ENCODE measurements at regions not wholly inside any gene's neighbourhood (a gene's known extent, or its start where the extent isn't known, plus 50 kb on each side); places are given as distances from the start of the nearest gene placed in this dataset.

DNA sequence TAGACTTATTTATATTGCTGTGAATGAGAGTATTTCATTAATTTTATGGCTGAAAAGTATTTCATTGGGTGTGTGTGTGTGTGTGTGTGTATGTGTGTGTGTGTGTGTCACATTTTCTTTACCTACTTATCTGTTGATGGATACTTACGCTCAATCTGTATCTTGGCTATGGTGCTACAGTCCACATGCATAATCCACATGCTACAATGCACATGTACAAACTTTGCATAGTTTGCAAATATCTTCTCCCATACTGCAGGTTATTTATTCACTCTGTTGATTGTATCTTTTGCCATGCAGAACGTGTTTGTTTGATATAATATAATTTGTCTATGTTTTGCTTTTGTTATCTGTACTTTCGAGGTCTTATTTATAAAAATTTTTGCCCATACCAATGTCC, 167.8 kb downstream of the RAB28 start:
- no peak for DNase-seq

DNA sequence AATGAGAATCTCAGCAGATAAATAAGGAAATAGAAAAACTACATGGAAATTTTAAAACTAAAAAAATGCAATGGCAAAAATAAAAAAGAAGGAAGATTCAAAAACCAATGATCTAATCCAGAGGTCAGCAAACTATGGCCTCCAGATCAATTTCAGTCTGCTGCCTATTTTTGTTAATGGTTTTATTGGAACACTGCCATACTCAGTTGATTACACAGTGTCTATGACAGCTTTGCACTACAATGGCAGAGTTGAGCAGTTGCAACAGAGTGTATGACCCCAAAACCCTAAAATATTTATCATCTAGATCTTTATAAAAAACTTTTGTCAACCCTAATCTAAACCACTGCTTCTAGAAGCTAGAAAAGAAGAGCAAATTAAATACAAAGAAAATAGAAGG, 170.3 kb downstream of the RAB28 start:
- no peak for DNase-seq

DNA sequence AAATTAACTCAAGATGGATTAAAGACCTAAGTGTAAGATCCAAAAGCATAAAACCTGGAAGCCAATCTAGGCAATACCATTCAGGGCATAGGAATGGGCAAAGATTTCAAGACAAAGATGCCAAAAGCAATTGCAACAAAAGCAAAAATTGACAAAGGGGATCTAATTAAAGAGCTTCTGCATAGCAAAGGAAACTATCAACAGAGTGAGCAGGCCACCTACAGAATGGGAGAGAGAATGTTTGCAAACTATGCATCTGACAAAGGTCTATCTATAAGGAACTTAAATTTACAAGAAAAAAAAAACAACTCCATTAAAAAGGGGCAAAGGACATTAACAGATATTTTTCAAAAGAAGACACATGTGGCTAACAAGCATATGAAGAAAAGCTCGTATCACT, 171.9 kb downstream of the RAB28 start:
- DNase-seq, result no peak

DNA sequence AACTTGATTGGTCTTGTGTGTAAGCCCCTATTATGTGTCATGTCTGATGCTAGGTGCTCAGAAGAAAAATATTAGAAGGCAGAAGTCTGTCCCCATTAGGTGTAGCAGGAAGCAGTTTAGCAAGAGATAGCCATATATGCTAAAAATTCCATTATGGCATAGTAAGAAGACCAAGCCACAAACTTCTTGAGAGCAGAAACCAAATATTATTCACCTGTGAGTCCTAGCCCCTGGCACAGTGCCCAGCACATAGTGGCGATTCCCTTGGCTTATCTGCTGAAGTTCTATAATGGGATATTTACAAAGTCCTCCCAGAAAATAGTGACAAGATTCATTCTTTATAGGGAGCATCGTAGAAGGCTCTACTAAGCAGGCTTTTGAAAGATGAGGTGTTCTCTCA, 174.4 kb downstream of the RAB28 start:
- no peak for DNase-seq

DNA sequence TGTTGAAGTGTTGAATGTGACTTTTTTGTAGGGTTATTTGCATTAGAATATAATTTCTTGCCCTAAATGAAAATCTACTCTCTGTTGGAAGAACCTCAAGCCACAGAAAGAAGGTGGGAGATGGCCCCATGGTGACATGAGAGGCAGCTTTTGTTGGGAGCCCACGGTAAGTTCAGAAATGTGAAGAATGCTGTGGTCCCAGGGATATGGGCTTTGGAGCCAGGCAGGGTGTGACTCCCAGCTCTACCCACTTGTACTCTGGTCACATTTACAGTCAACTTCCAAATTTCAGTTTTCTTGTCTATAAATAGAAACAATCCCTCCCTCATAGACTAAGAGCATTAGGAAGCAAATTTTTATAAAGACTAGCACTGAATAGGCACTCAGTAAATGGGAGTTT, 177.8 kb downstream of the RAB28 start:
- no peak for DNase-seq

DNA sequence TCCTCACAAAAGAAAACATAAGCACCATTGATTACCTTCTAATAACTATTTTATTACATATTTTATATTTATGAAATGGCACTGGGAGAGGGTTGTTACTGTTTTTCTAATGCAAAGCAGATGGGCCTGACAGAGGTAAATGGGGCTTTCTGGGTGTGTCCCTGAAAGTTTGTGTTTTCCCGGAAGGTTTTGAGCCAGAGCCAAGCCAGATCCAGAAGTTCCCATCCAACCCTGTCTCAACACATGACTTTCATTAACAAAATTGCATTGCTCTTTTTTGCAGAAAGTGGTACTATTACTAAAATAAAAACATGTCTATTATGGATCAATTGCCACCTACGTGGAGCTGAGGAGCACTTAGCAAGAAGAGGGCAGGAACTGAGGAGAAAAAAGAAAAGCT, 181.3 kb downstream of the RAB28 start:
- no peak for DNase-seq

DNA sequence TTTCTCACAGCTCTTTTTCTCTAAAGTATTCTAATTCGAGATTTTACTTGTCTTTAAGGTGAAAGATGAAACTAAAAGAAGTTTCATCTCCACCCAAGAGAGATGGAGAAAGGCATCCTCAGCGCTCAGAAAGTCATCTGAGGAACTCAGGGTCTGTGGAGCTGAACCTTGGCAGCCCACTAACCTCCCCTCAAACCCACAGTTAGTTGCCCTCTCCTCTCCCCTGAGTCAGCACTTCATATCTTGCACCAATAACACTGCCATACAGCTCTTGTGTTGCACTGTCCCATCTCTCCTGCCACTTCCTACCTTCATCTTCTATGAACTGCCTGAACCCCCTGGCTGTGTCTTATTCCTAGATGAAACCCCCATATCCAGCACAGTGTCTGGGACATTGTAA, 184.8 kb downstream of the RAB28 start:
- no peak for DNase-seq

DNA sequence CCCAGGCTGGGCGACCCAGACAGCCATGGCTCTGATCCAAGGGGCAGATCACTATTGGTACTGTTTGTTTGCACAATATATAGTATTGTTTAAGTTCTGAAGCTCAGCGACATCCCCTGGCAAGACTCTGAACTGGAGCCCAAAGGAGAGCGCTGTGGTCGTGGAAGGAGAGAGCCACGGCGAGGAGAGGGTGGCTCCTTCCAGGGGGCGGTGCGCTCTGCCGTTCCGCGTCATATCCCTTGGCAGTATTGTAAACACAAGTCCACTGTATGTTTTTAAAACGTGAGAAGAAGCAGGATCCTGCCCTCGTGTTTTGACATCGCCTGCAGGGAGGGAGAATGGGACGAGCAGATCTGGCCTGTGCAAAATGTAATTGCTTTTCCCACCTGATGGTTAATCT, 185.5 kb downstream of the RAB28 start:
- no peak for DNase-seq

DNA sequence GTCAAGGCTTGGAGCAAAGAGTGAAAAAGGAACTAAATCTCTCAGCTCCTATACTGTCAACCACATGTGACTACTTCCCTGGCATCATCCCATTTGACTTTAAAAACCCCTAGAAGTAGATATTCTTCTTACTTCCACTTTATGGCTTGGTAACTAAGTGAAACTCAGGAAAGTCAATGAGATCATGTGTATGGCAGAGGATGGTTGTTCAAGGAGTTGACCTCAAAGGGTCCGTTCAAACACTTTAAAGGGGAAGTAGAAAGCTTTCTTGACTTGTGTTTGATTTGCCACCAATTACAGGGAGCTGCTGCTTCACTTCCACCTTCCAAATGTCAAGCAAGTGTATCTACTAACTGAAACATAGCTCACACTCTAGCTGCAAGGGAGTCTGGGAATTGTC, 187.2 kb downstream of the RAB28 start:
- no peak for DNase-seq

DNA sequence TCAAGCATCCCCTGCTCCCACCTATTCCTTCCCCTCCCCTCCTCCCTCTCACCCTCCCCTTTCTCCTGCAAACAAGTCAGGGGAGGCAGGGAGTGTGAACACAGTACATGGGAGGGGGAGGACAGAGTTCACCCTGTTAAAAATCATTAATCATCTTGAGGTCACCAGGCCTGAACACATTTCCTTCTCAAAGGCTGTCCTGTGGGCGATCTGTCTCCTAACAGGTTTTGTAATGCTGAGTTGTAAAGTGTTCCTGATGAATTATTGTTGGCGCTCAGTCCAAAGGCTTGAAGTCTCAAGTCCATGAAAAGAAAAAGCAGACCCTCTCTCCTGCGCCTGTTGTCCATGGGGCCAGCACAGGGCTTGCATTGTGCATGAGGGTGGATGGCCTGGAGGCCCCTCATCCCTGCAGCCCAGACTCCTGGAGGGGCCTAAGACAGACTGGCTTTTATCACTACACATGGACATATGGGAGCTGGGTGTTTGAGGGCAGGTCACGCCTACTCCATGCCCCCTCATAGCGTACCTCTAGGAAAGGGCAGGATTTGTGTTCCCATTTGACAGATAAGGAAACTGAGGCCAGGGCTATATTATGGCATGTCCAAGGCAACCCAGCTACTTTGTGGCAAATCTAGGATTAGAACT, 189.1 kb downstream of the RAB28 start:
- DNase-seq, result no peak

DNA sequence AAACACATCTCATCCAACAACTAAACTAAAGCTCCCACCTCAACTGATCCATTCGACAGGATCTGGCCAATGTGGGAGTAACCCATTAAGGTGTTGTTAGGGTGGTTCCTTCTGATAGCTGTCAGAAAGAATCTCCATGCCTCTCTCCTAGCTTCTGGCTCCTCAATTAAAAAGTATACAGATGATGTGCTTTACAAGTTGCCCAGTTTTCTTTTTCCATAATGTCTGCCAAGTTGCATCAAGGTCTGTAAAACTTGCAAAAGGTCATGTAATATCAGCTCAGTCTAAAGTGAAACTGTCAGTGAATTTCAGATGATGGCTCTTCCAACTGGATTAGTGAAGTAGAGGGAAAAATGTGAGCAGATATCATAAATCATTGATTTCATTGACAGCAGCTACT, 191.8 kb downstream of the RAB28 start:
- no peak for DNase-seq

DNA sequence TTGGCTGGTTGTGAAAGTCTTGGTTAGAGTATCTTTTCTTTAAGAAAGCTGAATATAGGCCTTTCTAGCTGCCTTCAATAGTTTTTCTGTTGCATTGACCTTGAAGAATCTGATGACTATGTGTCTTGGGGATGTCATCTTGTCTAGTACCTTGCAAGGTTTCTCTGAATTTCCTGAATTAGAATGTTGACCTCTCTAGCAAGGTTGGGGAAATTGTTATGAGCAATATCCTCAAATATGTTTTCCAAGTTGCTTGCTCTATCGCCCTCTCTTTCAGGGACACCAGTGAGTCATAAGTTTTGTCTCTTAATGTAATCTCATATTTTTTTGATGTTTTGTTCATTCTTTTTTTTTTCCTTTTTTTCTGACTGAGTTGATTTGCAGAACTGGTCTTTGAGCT, 194.7 kb downstream of the RAB28 start:
- DNase-seq, result no peak

DNA sequence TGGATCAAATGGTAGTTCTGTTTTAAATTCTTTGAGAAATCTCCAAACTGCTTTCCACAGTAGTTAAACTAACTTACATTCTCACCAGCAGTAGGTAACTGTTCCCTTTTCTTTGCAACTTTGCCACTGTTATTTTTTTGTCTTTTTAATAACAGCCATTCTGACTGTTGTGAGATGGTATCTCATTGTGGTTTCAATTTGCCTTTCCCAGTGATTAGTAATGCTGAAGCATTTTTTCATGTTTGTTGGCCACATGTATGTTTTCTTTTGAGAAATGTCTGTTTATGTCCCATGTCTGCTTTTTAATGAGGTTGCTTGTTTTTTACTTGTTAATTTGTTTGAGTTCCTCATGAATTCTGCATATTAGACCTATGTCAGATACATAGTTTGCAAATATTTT, 198.8 kb downstream of the RAB28 start:
- no peak for DNase-seq

DNA sequence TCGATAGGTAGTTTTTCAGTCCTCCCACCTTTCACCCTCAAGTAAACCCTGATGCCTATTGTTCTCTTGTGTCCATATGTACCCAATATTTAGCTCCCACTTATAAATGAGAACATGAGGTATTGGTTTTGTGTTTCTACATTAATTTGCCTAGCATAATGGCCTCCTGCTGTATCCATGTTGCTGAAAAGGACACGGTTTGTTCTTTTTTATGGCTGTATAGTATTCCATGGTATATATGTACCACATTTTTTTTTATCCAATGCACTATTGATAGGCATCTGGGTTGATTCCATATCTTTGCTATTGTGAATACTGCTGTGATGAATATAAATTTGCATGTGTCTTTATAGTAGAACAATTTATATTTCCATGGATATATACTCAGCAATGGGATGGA, 199.2 kb downstream of the RAB28 start:
- DNase-seq, result no peak

DNA sequence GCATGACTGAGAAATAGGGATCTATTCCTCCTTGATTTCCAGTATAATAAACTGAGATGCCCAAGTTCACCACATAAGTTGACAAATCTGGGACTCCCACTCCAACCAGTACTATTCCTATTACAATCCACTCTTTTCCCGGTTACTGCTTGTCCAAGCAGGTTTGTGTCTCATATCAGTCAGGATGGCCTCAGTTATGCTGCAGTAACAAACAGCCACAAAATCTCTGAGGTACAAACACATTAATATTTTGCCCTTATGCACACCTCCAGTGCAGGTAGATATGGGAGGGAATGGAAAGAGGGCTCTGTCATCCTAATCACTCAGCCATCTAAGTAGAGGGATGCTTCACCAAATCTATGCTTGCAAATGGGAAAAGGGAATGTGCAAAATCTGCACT, 207.8 kb downstream of the RAB28 start:
- DNase-seq, result no peak

DNA sequence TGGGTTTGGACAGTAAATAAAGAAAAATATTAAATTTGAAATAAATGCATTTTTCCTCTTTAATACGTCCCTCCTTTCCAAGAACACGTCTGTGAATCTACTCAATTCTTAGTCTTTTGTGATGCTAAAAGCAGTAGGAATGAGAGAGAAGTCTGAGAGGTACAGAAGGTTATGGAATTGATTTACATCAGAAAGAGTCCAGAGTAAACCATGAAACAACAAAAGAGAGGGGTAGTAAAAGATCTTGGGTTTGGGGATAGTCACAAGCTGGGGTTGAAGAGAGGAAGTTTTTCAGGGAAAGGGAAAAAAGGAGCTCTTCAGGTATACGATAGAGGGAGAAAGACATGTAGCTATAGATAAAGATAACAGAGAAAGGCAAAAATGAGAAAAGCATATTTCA, 215.4 kb downstream of the RAB28 start:
- DNase-seq, result no peak

DNA sequence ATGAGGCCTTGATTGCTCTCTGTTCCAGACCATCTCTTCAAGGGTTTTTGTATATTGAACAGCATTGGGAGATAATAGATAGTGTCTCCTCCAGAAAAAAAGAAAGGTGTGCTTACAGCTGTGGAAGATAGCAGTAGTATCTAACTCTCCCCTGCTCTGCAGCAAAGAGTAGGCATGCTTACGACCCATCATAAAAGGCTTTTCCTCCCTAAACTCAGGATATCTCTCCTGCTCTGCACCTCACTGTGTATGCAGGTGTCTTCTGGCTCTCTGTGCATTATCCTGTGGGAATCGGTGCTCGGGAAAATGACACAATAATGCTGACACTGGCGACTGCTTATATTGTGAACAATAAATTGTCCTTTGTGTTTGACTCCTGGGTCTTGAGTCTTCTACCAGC, 216.0 kb downstream of the RAB28 start:
- DNase-seq, result no peak

DNA sequence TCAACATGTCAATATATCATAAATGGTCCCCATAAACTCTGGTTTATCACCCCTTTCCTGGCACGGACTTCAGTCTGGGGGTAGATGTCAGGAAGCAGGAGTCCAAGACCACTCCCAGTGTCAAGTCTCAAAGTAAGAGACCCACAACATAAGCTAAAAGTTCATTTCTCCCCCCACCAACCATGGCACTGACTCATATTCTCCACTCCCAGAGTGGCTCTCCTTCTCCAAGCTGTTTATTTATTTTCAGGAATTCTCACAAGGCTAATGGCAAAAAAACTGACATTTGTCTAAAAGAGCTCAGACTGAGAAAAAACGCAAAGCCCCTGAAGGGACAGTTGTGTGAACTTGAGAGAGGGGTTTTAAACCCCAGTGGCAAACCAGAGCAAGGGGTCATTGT, 217.0 kb downstream of the RAB28 start:
- DNase-seq, result no peak

DNA sequence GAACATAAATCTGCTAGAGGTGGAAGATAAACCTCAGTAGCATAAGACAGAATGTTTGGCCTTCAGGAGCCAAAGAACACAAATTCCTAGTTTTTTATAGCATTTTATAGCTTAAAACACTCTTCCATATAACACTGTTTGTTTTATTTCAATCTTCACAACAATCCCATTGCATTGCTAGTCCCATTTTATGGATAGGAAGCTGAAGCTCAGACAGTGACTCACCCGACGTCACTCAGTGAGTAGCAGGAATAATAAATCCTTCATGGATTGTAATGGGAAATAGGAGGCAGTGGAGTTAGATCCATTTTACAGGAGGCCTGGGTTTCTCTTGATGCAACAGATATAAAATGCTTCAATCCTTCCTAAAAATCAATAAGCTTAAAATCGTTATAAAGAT, 217.5 kb downstream of the RAB28 start:
- DNase-seq, result no peak

DNA sequence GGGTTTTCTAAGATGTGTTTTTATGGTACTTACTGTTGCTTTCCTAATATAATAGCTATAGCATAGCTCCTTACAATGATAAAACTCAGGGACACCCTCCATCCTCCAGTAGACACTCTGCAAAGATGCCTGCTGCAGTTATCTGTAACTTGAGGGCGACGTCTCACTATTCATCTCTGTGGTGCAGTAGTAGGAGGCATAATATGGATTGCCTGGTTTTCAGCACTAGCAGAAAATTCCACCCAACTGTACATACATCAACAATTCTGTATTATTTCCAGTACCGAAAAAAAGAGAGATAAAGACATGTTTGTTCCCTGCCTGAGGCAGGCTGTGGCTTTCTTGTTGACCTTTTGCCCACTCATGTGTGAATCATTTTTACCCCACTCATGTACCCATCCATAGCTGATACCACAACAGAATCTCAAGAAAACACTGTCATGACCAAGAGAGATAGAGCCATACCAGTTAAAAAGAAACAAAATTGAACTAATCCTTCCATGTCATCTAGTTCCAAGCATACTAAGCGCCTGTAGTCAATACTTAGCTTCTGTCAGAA, 220.1 kb downstream of the RAB28 start:
- no peak for DNase-seq

DNA sequence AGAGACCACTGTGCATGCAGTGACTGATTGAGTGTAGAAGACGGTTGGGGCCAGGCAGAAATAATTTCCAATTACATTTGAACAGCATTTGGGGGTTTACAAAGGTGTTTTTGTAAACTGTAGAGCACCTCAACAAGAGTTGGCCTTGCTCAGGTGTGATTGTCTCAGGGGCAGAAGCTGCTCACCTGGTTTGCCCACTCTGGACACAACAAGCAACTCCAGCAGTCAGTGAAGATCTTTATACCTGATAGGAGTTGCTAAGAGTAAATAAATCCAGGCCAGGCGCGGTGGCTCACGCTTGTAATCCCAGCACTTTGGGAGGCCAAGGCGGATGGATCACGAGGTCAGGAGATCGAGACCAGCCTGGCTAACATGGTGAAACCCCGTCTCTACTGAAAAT, 221.3 kb downstream of the RAB28 start:
- no peak for DNase-seq

DNA sequence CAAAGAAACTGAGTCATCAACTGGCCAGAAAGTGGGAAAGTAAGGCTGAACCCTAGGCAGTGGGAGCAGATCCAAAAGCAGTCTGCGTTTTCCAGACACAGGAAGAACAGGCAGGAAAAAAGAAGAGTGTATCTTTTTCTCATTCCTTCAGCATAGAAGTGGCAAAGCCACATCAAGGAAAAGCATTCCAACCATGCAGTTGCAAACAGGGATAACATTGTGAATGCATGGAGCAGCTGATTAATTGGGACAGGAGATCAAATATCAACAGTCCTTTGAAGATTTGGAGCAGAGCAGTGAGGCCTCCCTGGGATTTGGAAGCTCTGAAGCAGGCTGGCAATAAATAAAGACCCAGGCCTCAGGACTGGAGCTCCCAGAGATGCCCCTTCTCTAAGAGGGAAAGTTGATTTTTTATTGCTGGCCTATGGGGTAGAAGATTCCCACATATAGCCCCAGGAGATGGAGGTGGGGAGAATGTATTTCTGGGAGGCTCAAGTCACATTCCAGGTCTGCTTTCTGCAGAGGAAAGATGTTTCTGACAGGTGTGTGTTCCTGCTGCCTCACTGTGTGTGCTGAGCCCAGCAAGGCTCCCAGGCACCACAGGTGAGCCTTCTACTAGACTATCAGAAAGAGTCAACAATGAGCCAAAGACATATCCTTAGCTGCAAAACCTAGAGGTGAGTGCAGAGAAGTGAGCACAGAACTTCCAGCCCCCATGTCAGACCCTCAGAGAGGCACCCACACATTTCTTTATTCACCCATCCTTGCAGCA, 222.5 kb downstream of the RAB28 start:
- DNase-seq, result no peak

DNA sequence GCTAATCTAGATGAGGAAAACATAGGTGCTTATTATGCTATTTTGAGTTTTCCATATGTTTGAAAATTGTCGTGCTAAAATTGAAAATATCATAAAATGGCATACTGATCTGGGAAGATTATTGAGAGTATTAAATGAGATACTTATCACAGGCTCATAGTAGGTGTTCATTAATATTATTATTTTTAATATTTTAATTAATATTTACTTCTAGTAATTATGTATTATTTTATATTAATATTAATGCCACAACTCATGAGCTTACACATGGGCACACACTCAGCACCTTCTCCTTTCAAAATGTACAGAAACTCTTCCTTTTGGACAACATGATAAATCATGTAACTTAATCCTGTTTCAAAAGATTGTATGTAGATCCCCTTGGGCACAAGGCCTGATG, 223.6 kb downstream of the RAB28 start:
- DNase-seq, result no peak

DNA sequence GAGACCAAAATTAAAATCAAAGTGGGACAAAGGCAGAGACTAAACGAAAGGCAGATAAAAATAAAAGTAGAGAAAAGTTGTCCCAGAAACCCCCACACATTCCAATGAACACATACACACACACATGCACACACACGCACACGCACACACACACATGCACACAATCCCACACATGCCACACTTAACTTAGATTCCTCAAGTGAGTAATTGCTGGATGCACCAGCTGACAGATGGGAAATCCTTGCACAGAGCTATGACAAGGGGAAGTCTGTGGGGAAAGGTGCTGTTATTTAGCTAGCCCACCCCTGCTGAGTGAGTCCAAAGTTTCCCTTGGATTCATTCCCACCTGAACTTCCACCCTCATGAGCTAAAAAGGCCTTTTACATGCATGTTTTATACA, 233.9 kb downstream of the RAB28 start:
- DNase-seq, result no peak
